ENCODE measurements at regions not wholly inside any gene's neighbourhood (a gene's known extent, or its start where the extent isn't known, plus 50 kb on each side); places are given as distances from the start of the nearest gene placed in this dataset.

- DNase-seq (ENCODE audit: low spot score), result no peak
These were observed 50.7 kb upstream of the GPR157 start for GRCh38 chr1:9179463-9180110.

GRCh38 chr1:9180111-9180819 lies 51.4 kb upstream of the GPR157 start:
- no peak for DNase-seq (ENCODE audit: low spot score)

- peak; percentile 65 for DNase-seq (ENCODE audit: low spot score)
These were observed 52.4 kb upstream of the GPR157 start for GRCh38 chr1:9181176-9181906.

GRCh38 chr1:9181990-9182783 lies 52.4 kb upstream of the H6PD start:
- DNase-seq (ENCODE audit: low spot score), result no peak

GRCh38 chr1:9182784-9183257 lies 51.8 kb upstream of the H6PD start:
- no peak for DNase-seq (ENCODE audit: low spot score)

- no peak for DNase-seq (ENCODE audit: low spot score)
These were observed 51.1 kb upstream of the H6PD start for GRCh38 chr1:9183441-9183840.

- DNase-seq (ENCODE audit: low spot score), result no peak
These were observed 50.7 kb upstream of the H6PD start for GRCh38 chr1:9183898-9184297.

GRCh38 chr1:9184749-9185148 lies 49.8 kb upstream of the H6PD start:
- no peak for DNase-seq (ENCODE audit: low spot score)

Data from activated CD4-positive, alpha-beta T cell treated with anti-CD3 and anti-CD28 coated beads, Interleukin-2, Interleukin-4, amounts not matched to agents 100 ng/mL and 50 ng/mL, durations not matched to agents 16 hours and 8 hours (primary cell).